Muscle of leg (tissue), 3 donors: ENCODE measurements at regions not wholly inside any gene's neighbourhood (a gene's known extent, or its start where the extent isn't known, plus 50 kb on each side); places are given as distances from the start of the nearest gene placed in this dataset.

ENCODE experiments used
- DNase-seq: peaks from one replicate; pipeline ENCODE4 v3.0.0; 2013
- H3K27ac ChIP-seq: one replicate; pipeline ENCODE4 v1.5.1; 2013; ENCODE audit warnings: mild to moderate bottlenecking, low read length, control low read depth
- H3K27me3 ChIP-seq: one replicate; pipeline ENCODE4 v1.6.1; 2013; ENCODE audit warnings: low read length; ENCODE audit not compliant: control insufficient read depth, insufficient read depth
- H3K36me3 ChIP-seq: one replicate; pipeline ENCODE4 v1.6.1; 2013; ENCODE audit warnings: low read length; ENCODE audit not compliant: control insufficient read depth, insufficient read depth
- H3K4me1 ChIP-seq: one replicate; pipeline ENCODE4 v1.6.1; 2013; ENCODE audit warnings: low read length; ENCODE audit not compliant: control insufficient read depth, insufficient read depth
- H3K4me3 ChIP-seq: one replicate; pipeline ENCODE4 v1.5.1; 2013; ENCODE audit warnings: low read length, control low read depth
- H3K9me3 ChIP-seq: replicated peaks from 2 replicates; pipeline ENCODE4 v1.6.1; 2013; ENCODE audit warnings: low read depth, low read length; ENCODE audit not compliant: control insufficient read depth
- WGBS: methylation state at CpG from one replicate; pipeline ENCODE4 v1.1.5; 2013; ENCODE audit warnings: missing lambda C conversion rate; ENCODE audit not compliant: insufficient coverage; 5-methylcytosine and 5-hydroxymethylcytosine counted together

DNA sequence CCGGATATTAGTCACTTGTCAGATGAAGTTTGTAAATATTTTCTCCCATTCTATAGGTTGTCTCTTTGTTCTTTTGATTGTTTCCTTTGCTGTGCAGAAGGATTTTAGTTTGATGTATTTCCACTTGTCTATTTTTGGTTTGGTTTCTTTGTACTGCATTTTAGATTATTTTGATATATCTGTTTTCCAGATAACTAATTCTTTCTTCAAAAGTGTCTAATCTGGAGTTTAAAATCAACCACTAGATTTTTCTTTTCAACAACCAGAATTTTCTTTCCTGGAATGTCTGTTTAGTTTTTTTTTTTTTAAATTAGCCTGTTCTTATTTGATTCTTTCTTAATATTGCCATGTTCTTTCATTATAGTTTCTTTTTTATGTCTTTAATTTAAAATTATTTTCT, 116.8 kb upstream of the INHBA start:
- H3K36me3 ChIP-seq, result no peaks in the 10 kb centered on the region

DNA sequence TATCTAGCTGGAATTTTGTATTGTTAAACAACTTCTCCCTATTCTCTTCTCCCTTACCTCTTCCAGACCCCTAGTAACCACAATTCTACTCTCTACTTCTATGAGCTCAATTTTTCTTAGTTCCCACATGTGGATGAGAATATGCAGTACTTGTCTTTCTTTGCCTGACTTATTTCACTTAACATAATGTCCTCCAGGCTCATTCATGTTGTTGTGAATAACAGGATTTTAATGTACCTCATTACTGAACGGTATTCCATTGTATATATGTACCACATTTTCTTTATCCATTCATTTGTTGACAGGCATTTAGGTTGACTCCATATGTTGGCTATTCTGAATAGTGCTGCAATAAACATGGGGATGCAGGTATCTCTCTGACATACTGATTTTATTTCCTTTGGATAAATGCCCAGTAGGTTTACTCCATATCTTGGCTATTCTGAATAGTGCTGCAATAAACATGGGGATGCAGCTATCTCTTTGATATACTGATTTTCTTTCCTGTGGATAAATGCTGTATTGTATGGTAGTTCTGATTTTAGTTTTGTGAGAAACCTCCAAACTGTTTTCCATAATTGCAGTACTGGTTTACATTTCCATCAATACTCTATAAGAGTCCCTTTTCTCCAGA, 116.0 kb upstream of the INHBA start:
- Histone ChIP-seq H3K9me3 (peaks cover 2% of the 10 kb centered on the region), H3K27ac (no peak overlapping the region), H3K27me3 (peaks cover 2% of the 10 kb centered on the region), H3K4me3 (no peak overlapping the region), H3K36me3 (no peaks in the 10 kb centered on the region), H3K4me1 (no peaks in the 10 kb centered on the region)
- DNase-seq, result no peak
- WGBS, result no CpG with 5 or more reads among the region's 1 CpG

More for the DNA sequence above, 116.8 kb upstream of the INHBA start:
- WGBS, result no CpG with 5 or more reads among the region's 1 CpG
- H3K9me3 ChIP-seq, result peaks cover 2% of the 10 kb centered on the region
- no peak overlapping the region for H3K4me3 ChIP-seq
- no peaks in the 10 kb centered on the region for H3K4me1 ChIP-seq
- peaks cover 2% of the 10 kb centered on the region for H3K27me3 ChIP-seq
- no peak for DNase-seq
- no peak overlapping the region for H3K27ac ChIP-seq

- no peaks in the 10 kb centered on the region for H3K36me3 ChIP-seq
- no peak for DNase-seq
- no CpG with 5 or more reads among the region's 2 CpGs for WGBS
These were observed 114.5 kb upstream of the INHBA start for GRCh38 chr7:41817386-41817785.

GRCh38 chr7:41816111-41816510, 113.2 kb upstream of the INHBA start:
- Histone ChIP-seq H3K4me3 (no peak overlapping the region), H3K4me1 (no peaks in the 10 kb centered on the region), H3K9me3 (peaks cover 2% of the 10 kb centered on the region), H3K27ac (no peak overlapping the region), H3K36me3 (no peaks in the 10 kb centered on the region), H3K27me3 (peaks cover 2% of the 10 kb centered on the region)
- DNase-seq, result peak; percentile 48
- WGBS, result no CpG with 5 or more reads among the region's 4 CpGs

More at GRCh38 chr7:41817386-41817785, 114.5 kb upstream of the INHBA start:
- H3K27me3 ChIP-seq, result peaks cover 2% of the 10 kb centered on the region
- H3K9me3 ChIP-seq, result peaks cover 2% of the 10 kb centered on the region
- no peak overlapping the region for H3K4me3 ChIP-seq
- no peaks in the 10 kb centered on the region for H3K4me1 ChIP-seq
- H3K27ac ChIP-seq, result no peak overlapping the region

DNA sequence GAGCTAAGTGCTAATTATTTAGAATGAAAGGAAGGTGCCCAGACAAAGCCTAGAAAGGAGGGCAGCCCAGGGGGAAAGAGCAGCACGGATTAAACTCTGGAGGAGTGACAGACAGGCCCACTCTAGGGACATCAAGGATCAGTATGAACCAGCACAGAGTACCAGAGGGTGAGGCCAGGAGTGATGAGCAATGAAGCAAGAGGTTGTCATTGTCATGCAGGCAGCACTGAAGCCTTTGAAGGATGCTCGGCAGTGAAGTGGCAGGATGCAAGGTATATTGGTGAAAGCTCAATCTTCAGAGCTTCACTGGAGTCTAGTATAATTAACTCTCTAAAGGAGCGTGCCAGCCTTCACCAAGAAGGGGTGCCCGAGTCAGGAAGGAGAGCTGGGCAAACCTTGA, 112.0 kb upstream of the INHBA start:
- Histone ChIP-seq H3K27me3 (peaks cover 2% of the 10 kb centered on the region), H3K4me1 (no peaks in the 10 kb centered on the region), H3K27ac (no peak overlapping the region), H3K4me3 (no peak overlapping the region), H3K9me3 (peaks cover 2% of the 10 kb centered on the region), H3K36me3 (no peaks in the 10 kb centered on the region)
- WGBS, result 74% methylated on average over 3 of the region's 4 CpGs
- no peak for DNase-seq

GRCh38 chr7:41813286-41813685, 110.4 kb upstream of the INHBA start:
- no peak overlapping the region for H3K27ac ChIP-seq
- no peaks in the 10 kb centered on the region for H3K9me3 ChIP-seq
- no peak overlapping the region for H3K4me3 ChIP-seq
- no peaks in the 10 kb centered on the region for H3K4me1 ChIP-seq
- H3K36me3 ChIP-seq, result no peaks in the 10 kb centered on the region
- DNase-seq, result no peak
- H3K27me3 ChIP-seq, result peaks cover 2% of the 10 kb centered on the region
- no CpG with 5 or more reads among the region's 2 CpGs for WGBS

GRCh38 chr7:41811941-41812340, 109.1 kb upstream of the INHBA start:
- peaks cover 2% of the 10 kb centered on the region for H3K27me3 ChIP-seq
- no peak for DNase-seq
- H3K4me1 ChIP-seq, result no peaks in the 10 kb centered on the region
- no peaks in the 10 kb centered on the region for H3K9me3 ChIP-seq
- H3K27ac ChIP-seq, result no peak overlapping the region
- no peaks in the 10 kb centered on the region for H3K36me3 ChIP-seq
- no peak overlapping the region for H3K4me3 ChIP-seq

GRCh38 chr7:41809940-41810576, 107.2 kb upstream of the INHBA start:
- Histone ChIP-seq H3K4me1 (no peaks in the 10 kb centered on the region), H3K27ac (no peak overlapping the region), H3K9me3 (no peaks in the 10 kb centered on the region), H3K4me3 (no peak overlapping the region), H3K36me3 (no peaks in the 10 kb centered on the region), H3K27me3 (no peaks in the 10 kb centered on the region)
- DNase-seq, result no peak
- WGBS, result 94% methylated on average over 11 of the region's 13 CpGs

DNA sequence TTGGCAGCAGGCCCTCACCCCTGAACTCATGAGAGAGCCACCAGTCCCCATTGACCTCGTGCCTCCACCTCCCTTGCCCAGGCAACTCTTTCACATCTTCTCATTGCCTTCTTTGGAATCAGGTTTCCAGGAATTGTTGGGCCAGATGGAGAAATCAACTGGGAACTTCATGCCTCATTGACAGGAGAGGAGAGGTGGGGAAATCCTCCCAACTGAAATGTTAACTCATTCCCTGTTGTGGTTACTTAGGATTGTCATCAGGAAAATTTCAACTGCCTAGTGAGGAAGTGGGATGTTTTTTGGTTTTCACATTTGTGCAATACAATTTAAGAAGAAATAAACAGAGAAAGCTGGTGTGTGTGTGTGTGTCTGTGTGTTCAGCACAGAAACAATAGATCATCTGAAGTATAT, 106.6 kb upstream of the INHBA start:
- H3K9me3 ChIP-seq, result no peaks in the 10 kb centered on the region
- H3K4me3 ChIP-seq, result no peak overlapping the region
- no peaks in the 10 kb centered on the region for H3K4me1 ChIP-seq
- H3K27me3 ChIP-seq, result no peaks in the 10 kb centered on the region
- no peak for DNase-seq
- WGBS, result no CpG with 5 or more reads among the region's 1 CpG
- H3K36me3 ChIP-seq, result no peaks in the 10 kb centered on the region
- H3K27ac ChIP-seq, result no peak overlapping the region

DNA sequence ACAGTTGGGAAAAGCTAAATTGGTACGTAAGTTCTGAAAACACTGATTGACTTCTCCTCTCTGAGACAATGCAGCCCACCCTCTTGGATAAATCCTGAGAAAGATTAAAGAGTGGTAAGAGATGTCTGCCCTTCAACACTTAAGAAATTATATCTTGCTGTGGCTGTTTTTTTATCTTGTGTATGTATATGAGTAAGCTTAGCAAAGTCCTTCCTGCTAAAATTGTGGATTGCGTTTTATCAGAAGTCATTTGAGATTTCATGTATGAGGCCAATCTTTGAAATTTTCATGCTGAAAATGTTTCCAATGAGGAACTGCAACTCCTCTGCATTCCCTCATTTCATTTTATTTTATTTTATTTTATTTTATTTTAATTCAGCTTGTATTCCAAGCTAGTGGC, 106.2 kb upstream of the INHBA start:
- Histone ChIP-seq H3K36me3 (no peaks in the 10 kb centered on the region), H3K4me3 (no peak overlapping the region), H3K4me1 (no peaks in the 10 kb centered on the region), H3K27ac (no peak overlapping the region), H3K9me3 (no peaks in the 10 kb centered on the region), H3K27me3 (no peaks in the 10 kb centered on the region)
- DNase-seq, result no peak
- no CpG with 5 or more reads among the region's 2 CpGs for WGBS
